Keratinocyte (primary cell): ENCODE measurements at regions not wholly inside any gene's neighbourhood (a gene's known extent, or its start where the extent isn't known, plus 50 kb on each side); places are given as distances from the start of the nearest gene placed in this dataset.

Experiments used
- DNase-seq: peaks from one replicate; pipeline ENCODE4 v3.0.0-alpha.2; 2011; ENCODE audit warnings: low read depth, missing footprints, low spot score
- FAIRE-seq: peaks from 2 replicates; lab custom pipeline; 2011; peaks lifted over from hg19 to GRCh38; lab: Jason Lieb, UNC
- H2AFZ ChIP-seq: 2 replicates; pipeline ENCODE4 v1.6.0; 2012; ENCODE audit warnings: low read length, control low read depth, inconsistent platforms; ENCODE audit not compliant: control insufficient read depth
- H3K27ac ChIP-seq: 2 replicates; pipeline ENCODE4 v1.5.1; 2011; ENCODE audit warnings: low read length; ENCODE audit not compliant: control insufficient read depth, insufficient read depth
- H3K27me3 ChIP-seq: 3 replicates; pipeline ENCODE4 v1.6.0; 2011; ENCODE audit warnings: low read length; ENCODE audit not compliant: control insufficient read depth, insufficient read depth; ENCODE audit errors: extremely low read depth
- H3K36me3 ChIP-seq, 2 experiments: 2 replicates in 1 of 2; 3 replicates in 1 of 2; pipeline ENCODE4 v1.5.1; 2011; ENCODE audit warnings: low read length in 2 of 2, mild to moderate bottlenecking in 1 of 2; ENCODE audit not compliant: control insufficient read depth in 2 of 2, insufficient read depth in 2 of 2; ENCODE audit errors: extremely low read depth in 1 of 2
- H3K4me1 ChIP-seq: 3 replicates; pipeline ENCODE4 v1.5.1; 2011; ENCODE audit warnings: low read length; ENCODE audit not compliant: control insufficient read depth, insufficient read depth; ENCODE audit errors: extremely low read depth
- H3K4me2 ChIP-seq: 3 replicates; pipeline ENCODE4 v1.6.0; 2011; ENCODE audit warnings: low read depth, low read length; ENCODE audit not compliant: control insufficient read depth, insufficient read depth; ENCODE audit errors: extremely low read depth
- H3K4me3 ChIP-seq, 3 experiments: fragments of 200-600 bp in 1 of 3; sonication (generic) in 1 of 3; 2 replicates in 2 of 3; 3 replicates in 1 of 3; pipeline ENCODE4 v1.5.1; 2011 to 2016; ENCODE audit warnings: low read length in 3 of 3, mild to moderate bottlenecking in 3 of 3, control low read depth in 2 of 3, inconsistent platforms in 1 of 3, low read depth in 1 of 3, mixed read lengths in 1 of 3, mixed run types in 1 of 3, moderate library complexity in 1 of 3; ENCODE audit not compliant: control insufficient read depth in 2 of 3, insufficient read depth in 2 of 3; ENCODE audit errors: extremely low read depth in 1 of 3
- H3K79me2 ChIP-seq: 2 replicates; pipeline ENCODE4 v1.6.0; 2012; ENCODE audit warnings: low read length; ENCODE audit not compliant: control insufficient read depth, insufficient read depth
- H3K9ac ChIP-seq: 3 replicates; pipeline ENCODE4 v1.6.0; 2011; ENCODE audit warnings: low read length; ENCODE audit not compliant: control insufficient read depth, insufficient read depth; ENCODE audit errors: extremely low read depth
- H3K9me1 ChIP-seq: 3 replicates; pipeline ENCODE4 v1.6.0; 2011; ENCODE audit warnings: low read length; ENCODE audit not compliant: control insufficient read depth, insufficient read depth; ENCODE audit errors: extremely low read depth
- H3K9me3 ChIP-seq: 2 replicates; pipeline ENCODE4 v1.5.1; 2012; ENCODE audit warnings: low read depth, low read length; ENCODE audit not compliant: control insufficient read depth
- H4K20me1 ChIP-seq: 3 replicates; pipeline ENCODE4 v1.6.0; 2011; ENCODE audit warnings: low read length; ENCODE audit not compliant: control insufficient read depth, insufficient read depth; ENCODE audit errors: extremely low read depth
- CTCF ChIP-seq, 3 experiments: IDR thresholded peaks in 1 of 3; conservative IDR thresholded peaks in 1 of 3; optimal IDR thresholded peaks in 1 of 3; 2 replicates in 2 of 3; 3 replicates in 1 of 3; pipeline versions ENCODE3 to v1.5.1; 2011; ENCODE audit warnings: low read length in 3 of 3, mild to moderate bottlenecking in 3 of 3, moderate library complexity in 2 of 3, control low read depth in 1 of 3, inconsistent platforms in 1 of 3; ENCODE audit not compliant: insufficient read depth in 2 of 3; ENCODE audit errors: extremely low read depth in 1 of 3
- EZH2 ChIP-seq: IDR thresholded peaks from one replicate; pipeline ENCODE4 v1.6.1; 2012; ENCODE audit warnings: inconsistent platforms, mild to moderate bottlenecking, low read length, moderate library complexity
- dilution Hi-C: fragments of 300-500 bp; cut with MboI; formaldehyde crosslinking; loops from one replicate; pipeline ENCODE4 v1.7.0; 2020; ENCODE audit warnings: low sequenced_read_pairs; ENCODE audit not compliant: extremely low pct_ligation_motif_present

GRCh38 chr2:203648273-203648672 is 58.2 kb upstream of the CD28 start:
- Histone ChIP-seq H2AFZ (no peak overlapping the region), H4K20me1 (no peaks in the 10 kb centered on the region), H3K9me1 (no peaks in the 10 kb centered on the region), H3K9me3 (no peaks in the 10 kb centered on the region), H3K4me3 (no peak overlapping the region), H3K9ac (no peak overlapping the region), H3K27ac (no peak overlapping the region), H3K36me3 (no peaks in the 10 kb centered on the region), H3K27me3 (no peaks in the 10 kb centered on the region), H3K4me1 (peaks cover 18% of the 10 kb centered on the region), H3K79me2 (no peaks in the 10 kb centered on the region), H3K4me2 (no peak overlapping the region)
- DNase-seq (no peak), FAIRE-seq (no peak)
- TF ChIP-seq CTCF (optimal IDR thresholded peaks at IDR 0.05 in 1 of 3, IDR thresholded peaks at IDR 0.05 in 1 of 3, conservative IDR thresholded peaks at IDR 0.05 in 1 of 3; ENCODE audit: extremely low read depth in 1 of 3, insufficient read depth in 2 of 3, low read length in 3 of 3) (no peak), EZH2 (no peak)
- dilution Hi-C loops: no loop called here

GRCh38 chr2:203649176-203649814 is 57.1 kb upstream of the CD28 start:
- H3K4me1 ChIP-seq: peaks cover 18% of the 10 kb centered on the region
- no peak for DNase-seq
- TF ChIP-seq CTCF (optimal IDR thresholded peaks at IDR 0.05 in 1 of 3, IDR thresholded peaks at IDR 0.05 in 1 of 3, conservative IDR thresholded peaks at IDR 0.05 in 1 of 3; ENCODE audit: extremely low read depth in 1 of 3, insufficient read depth in 2 of 3, low read length in 3 of 3) (no peak), EZH2 (no peak)
- H3K4me2 ChIP-seq: peak overlapping the region; percentile 55
- H3K9ac ChIP-seq: no peak overlapping the region
- FAIRE-seq: no peak
- H3K9me1 ChIP-seq: no peaks in the 10 kb centered on the region
- H3K4me3 ChIP-seq: peak overlapping the region in 1 of 3 experiments; percentile 16
- H3K79me2 ChIP-seq: no peaks in the 10 kb centered on the region
- no peaks in the 10 kb centered on the region for H3K9me3 ChIP-seq
- dilution Hi-C loops: no loop called here
- peak overlapping the region; percentile 49 for H2AFZ ChIP-seq
- H4K20me1 ChIP-seq: no peaks in the 10 kb centered on the region
- no peaks in the 10 kb centered on the region for H3K36me3 ChIP-seq
- H3K27ac ChIP-seq: peak overlapping the region; percentile 39
- no peaks in the 10 kb centered on the region for H3K27me3 ChIP-seq
